ENCODE measurements at regions not wholly inside any gene's neighbourhood (a gene's known extent, or its start where the extent isn't known, plus 50 kb on each side); places are given as distances from the start of the nearest gene placed in this dataset.

DNA sequence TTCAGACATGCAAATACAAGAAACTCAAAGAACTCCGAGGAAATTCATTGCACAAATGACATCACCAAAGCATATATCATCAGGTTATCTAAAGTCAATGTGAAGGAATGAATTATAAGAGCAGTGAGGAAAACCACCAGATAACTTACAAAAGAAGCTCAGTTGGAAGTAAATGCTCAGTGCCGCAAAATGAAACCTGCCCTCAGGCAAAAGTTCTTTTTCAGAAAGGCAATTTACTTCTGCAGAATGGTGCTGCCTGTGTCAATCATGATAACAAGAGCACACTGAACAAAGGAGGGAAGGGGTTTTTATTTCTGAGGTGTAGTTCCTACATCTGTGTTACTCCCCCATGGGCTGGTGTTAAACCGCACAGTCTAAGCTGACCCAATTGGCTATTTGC, 550.6 kb upstream of the SEMA3D start:
- Histone ChIP-seq H3K27me3 (ENCODE audit: control insufficient read depth in 4 of 4, insufficient read depth in 4 of 4, low read length in 3 of 4) (no peaks in the 10 kb centered on the region), H3K27ac (ENCODE audit: low read depth in 1 of 2, low read length in 2 of 2) (no peak overlapping the region), H3K4me3 (ENCODE audit: low read depth in 1 of 3, low read length in 3 of 3) (no peak overlapping the region), H3K4me1 (ENCODE audit: control insufficient read depth in 4 of 4, insufficient read depth in 4 of 4, low read length in 3 of 4) (no peaks in the 10 kb centered on the region), H3K36me3 (ENCODE audit: control insufficient read depth in 4 of 4, insufficient read depth in 3 of 4, low read depth in 1 of 4, low read length in 3 of 4) (no peaks in the 10 kb centered on the region), H3K9me3 (ENCODE audit: control insufficient read depth in 4 of 4, low read length in 3 of 4) (peaks cover 0 to 3% (median 1%) of the 10 kb centered on the region in 4 donors), H3K9ac (ENCODE audit: low read depth in 1 of 2, low read length in 2 of 2) (no peak overlapping the region)
- TF ChIP-seq, protein P1, sequence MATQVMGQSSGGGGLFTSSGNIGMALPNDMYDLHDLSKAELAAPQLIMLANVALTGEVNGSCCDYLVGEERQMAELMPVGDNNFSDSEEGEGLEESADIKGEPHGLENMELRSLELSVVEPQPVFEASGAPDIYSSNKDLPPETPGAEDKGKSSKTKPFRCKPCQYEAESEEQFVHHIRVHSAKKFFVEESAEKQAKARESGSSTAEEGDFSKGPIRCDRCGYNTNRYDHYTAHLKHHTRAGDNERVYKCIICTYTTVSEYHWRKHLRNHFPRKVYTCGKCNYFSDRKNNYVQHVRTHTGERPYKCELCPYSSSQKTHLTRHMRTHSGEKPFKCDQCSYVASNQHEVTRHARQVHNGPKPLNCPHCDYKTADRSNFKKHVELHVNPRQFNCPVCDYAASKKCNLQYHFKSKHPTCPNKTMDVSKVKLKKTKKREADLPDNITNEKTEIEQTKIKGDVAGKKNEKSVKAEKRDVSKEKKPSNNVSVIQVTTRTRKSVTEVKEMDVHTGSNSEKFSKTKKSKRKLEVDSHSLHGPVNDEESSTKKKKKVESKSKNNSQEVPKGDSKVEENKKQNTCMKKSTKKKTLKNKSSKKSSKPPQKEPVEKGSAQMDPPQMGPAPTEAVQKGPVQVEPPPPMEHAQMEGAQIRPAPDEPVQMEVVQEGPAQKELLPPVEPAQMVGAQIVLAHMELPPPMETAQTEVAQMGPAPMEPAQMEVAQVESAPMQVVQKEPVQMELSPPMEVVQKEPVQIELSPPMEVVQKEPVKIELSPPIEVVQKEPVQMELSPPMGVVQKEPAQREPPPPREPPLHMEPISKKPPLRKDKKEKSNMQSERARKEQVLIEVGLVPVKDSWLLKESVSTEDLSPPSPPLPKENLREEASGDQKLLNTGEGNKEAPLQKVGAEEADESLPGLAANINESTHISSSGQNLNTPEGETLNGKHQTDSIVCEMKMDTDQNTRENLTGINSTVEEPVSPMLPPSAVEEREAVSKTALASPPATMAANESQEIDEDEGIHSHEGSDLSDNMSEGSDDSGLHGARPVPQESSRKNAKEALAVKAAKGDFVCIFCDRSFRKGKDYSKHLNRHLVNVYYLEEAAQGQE (IDR thresholded peaks at IDR 0.05): no peak
- TF ChIP-seq, protein P2, sequence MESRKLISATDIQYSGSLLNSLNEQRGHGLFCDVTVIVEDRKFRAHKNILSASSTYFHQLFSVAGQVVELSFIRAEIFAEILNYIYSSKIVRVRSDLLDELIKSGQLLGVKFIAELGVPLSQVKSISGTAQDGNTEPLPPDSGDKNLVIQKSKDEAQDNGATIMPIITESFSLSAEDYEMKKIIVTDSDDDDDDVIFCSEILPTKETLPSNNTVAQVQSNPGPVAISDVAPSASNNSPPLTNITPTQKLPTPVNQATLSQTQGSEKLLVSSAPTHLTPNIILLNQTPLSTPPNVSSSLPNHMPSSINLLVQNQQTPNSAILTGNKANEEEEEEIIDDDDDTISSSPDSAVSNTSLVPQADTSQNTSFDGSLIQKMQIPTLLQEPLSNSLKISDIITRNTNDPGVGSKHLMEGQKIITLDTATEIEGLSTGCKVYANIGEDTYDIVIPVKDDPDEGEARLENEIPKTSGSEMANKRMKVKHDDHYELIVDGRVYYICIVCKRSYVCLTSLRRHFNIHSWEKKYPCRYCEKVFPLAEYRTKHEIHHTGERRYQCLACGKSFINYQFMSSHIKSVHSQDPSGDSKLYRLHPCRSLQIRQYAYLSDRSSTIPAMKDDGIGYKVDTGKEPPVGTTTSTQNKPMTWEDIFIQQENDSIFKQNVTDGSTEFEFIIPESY (IDR thresholded peaks at IDR 0.05): no peak
- no peak for TF ChIP-seq JUND (IDR thresholded peaks at IDR 0.05)
- no peak for TF ChIP-seq HNF4G (IDR thresholded peaks at IDR 0.05)
- TF ChIP-seq TAF1 (conservative IDR thresholded peaks at IDR 0.05): no peak
- no peak for TF ChIP-seq RXRA (IDR thresholded peaks at IDR 0.05)
- no peak for DNase-seq (ENCODE audit: low spot score)
- 89% methylated on average over 3 of the region's 3 CpGs for WGBS

DNA sequence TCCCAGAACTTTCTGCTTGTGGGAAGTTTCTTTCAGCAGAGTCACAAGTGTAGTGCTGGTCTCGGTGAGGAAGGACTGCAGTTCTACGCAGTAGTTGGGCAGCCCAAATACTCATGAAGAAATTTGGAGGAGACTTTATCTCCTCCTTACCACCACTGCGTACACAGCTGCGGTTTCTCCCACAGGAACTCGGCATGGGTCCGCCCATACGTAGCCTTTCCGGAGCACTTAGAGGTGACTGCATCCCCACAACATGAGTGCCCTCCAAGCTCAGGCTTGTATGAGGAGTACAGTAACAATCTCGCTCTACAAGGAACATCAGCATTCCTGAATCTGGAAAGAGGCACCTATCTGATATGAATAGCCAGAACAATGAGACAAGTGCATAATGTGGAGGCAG, 549.2 kb upstream of the SEMA3D start:
- Histone ChIP-seq H3K36me3 (ENCODE audit: control insufficient read depth in 4 of 4, insufficient read depth in 3 of 4, low read depth in 1 of 4, low read length in 3 of 4) (no peaks in the 10 kb centered on the region), H3K27me3 (ENCODE audit: control insufficient read depth in 4 of 4, insufficient read depth in 4 of 4, low read length in 3 of 4) (no peaks in the 10 kb centered on the region), H3K9me3 (ENCODE audit: control insufficient read depth in 4 of 4, low read length in 3 of 4) (peaks cover 0 to 3% (median 1%) of the 10 kb centered on the region in 4 donors), H3K9ac (ENCODE audit: low read depth in 1 of 2, low read length in 2 of 2) (no peak overlapping the region), H3K27ac (ENCODE audit: low read depth in 1 of 2, low read length in 2 of 2) (no peak overlapping the region), H3K4me3 (ENCODE audit: low read depth in 1 of 3, low read length in 3 of 3) (no peak overlapping the region), H3K4me1 (ENCODE audit: control insufficient read depth in 4 of 4, insufficient read depth in 4 of 4, low read length in 3 of 4) (no peaks in the 10 kb centered on the region)
- TF ChIP-seq FOXA1 (IDR thresholded peaks at IDR 0.05) (no peak), RXRA (IDR thresholded peaks at IDR 0.05) (no peak), GABPA (IDR thresholded peaks at IDR 0.05 in 1 of 2, conservative IDR thresholded peaks at IDR 0.05 in 1 of 2) (no peak), TAF1 (conservative IDR thresholded peaks at IDR 0.05) (no peak), HNF4A (conservative IDR thresholded peaks at IDR 0.05) (no peak), RAD21 (IDR thresholded peaks at IDR 0.05) (no peak), EGR1 (IDR thresholded peaks at IDR 0.05; ENCODE audit: low read depth in 2 of 2) (no peak)
- TF ChIP-seq, protein P2 (IDR thresholded peaks at IDR 0.05): no peak
- TF ChIP-seq, protein P3, sequence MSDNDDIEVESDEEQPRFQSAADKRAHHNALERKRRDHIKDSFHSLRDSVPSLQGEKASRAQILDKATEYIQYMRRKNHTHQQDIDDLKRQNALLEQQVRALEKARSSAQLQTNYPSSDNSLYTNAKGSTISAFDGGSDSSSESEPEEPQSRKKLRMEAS (IDR thresholded peaks at IDR 0.05): no peak
- 87% methylated on average over 9 of the region's 9 CpGs for WGBS
- no peak for DNase-seq (ENCODE audit: low spot score)

Data from liver (tissue), 7 donors.